Psoas muscle (tissue), 7 donors: ENCODE measurements at regions not wholly inside any gene's neighbourhood (a gene's known extent, or its start where the extent isn't known, plus 50 kb on each side); places are given as distances from the start of the nearest gene placed in this dataset.

Source experiments
- ATAC-seq, 4 donors: fragments of 200-7000 bp; cut with Tn5 transposase; one replicate each; pipeline ENCODE4 v1.9.1; 2020; ENCODE audit warnings: moderate library complexity in 3 of 4, mild to moderate bottlenecking in 2 of 4
- DNase-seq, 2 donors: peaks; one replicate each; pipeline ENCODE4 v3.0.0-alpha.2; 2020
- H3K27ac ChIP-seq: fragments of 200-600 bp; one replicate; pipeline ENCODE4 v1.8.0; 2022
- H3K27me3 ChIP-seq, 3 donors: fragments of 200-600 bp in 1 of 3; one replicate each; pipeline versions ENCODE4 v1.6.1 to v1.8.0; 2013 to 2022; ENCODE audit warnings: low read length in 2 of 3, mild to moderate bottlenecking in 2 of 3, moderate library complexity in 1 of 3; ENCODE audit not compliant: insufficient read depth in 3 of 3
- H3K36me3 ChIP-seq, 2 donors: fragments of 200-600 bp in 1 of 2; one replicate each; pipeline versions ENCODE4 v1.6.1 to v1.8.0; 2013 to 2022; ENCODE audit warnings: low read depth in 1 of 2, mild to moderate bottlenecking in 1 of 2, moderate library complexity in 1 of 2; ENCODE audit not compliant: insufficient read depth in 1 of 2
- H3K4me1 ChIP-seq: fragments of 200-600 bp; one replicate; pipeline ENCODE4 v1.8.0; 2022
- H3K4me3 ChIP-seq: fragments of 200-600 bp; one replicate; pipeline ENCODE4 v1.8.0; 2022; ENCODE audit warnings: mild to moderate bottlenecking
- H3K9me3 ChIP-seq: fragments of 200-600 bp; one replicate; pipeline ENCODE4 v1.8.0; 2022
- CTCF ChIP-seq: fragments of 200-600 bp; IDR thresholded peaks from one replicate; pipeline ENCODE4 v1.8.0; 2022; ENCODE audit warnings: antibody characterized with exemption
- WGBS, 3 donors: extraction: QIAGEN DNeasy Blood & Tissue Kit; methylation state at CpG; one replicate each; pipeline versions ENCODE4 v1.1.6 to v1.1.7; 2013; 5-methylcytosine and 5-hydroxymethylcytosine counted together
- intact Hi-C, 2 donors: fragments of 100-400 bp; cut with DNase I; formaldehyde crosslinking; loops; one replicate each; pipeline versions ENCODE4 v1.11.0 to v1.14.2; 2022
- donor health status: healthy with polysubstance abuse.
- donor health status: DM: no; HTN: no; CAD: no; lungs with moderate emphysema.
- donor health status: Bipolar disorder and iron deficiency.
- donor health status: healthy.
- donor health status: DM: yes; HTN: yes; CAD: no.
- donor health status: DM: no; HTN: no; CAD: no.
- donor health status: DM: yes; HTN: yes; CAD: no.

- no peaks in the 10 kb centered on the region for H3K36me3 ChIP-seq
- ATAC-seq: no peak
- no peaks in the 10 kb centered on the region for H3K27me3 ChIP-seq
- H3K9me3 ChIP-seq: no peaks in the 10 kb centered on the region
- no peak for TF ChIP-seq CTCF
- intact Hi-C loops: no loop called here
- H3K4me1 ChIP-seq: no peaks in the 10 kb centered on the region
- H3K4me3 ChIP-seq: no peak overlapping the region
- WGBS, 3 donors: 89 to 95% (median 90%) methylated on average over 1 of the region's 1 CpG
- no peak for DNase-seq
- H3K27ac ChIP-seq: no peak overlapping the region
Measured at GRCh38 chr10:64598600-64598999, 1077.4 kb downstream of the REEP3 start.

- no peak overlapping the region for H3K27ac ChIP-seq
- DNase-seq (no peak), ATAC-seq (no peak)
- H3K27me3 ChIP-seq: no peaks in the 10 kb centered on the region
- H3K36me3 ChIP-seq: no peaks in the 10 kb centered on the region
- no peak overlapping the region for H3K4me3 ChIP-seq
- 50 to 54% (median 51%) methylated on average over 3 of the region's 3 CpGs for WGBS, 3 donors
- TF ChIP-seq CTCF: no peak
- no peaks in the 10 kb centered on the region for H3K4me1 ChIP-seq
- intact Hi-C loops: no loop called here
- no peaks in the 10 kb centered on the region for H3K9me3 ChIP-seq
Measured at GRCh38 chr10:64601298-64601697, 1080.1 kb downstream of the REEP3 start.

GRCh38 chr10:64617085-64617484, 1095.9 kb downstream of the REEP3 start:
- no peaks in the 10 kb centered on the region for H3K36me3 ChIP-seq
- no peaks in the 10 kb centered on the region for H3K4me1 ChIP-seq
- no peak overlapping the region for H3K4me3 ChIP-seq
- H3K9me3 ChIP-seq: no peaks in the 10 kb centered on the region
- no peak for TF ChIP-seq CTCF
- no peak overlapping the region for H3K27ac ChIP-seq
- DNase-seq (no peak), ATAC-seq (no peak)
- WGBS, 3 donors: 53 to 76% (median 73%) methylated on average over 3 of the region's 3 CpGs
- H3K27me3 ChIP-seq: no peaks in the 10 kb centered on the region
- intact Hi-C loops: no loop called here

GRCh38 chr10:64619102-64619501, 1097.9 kb downstream of the REEP3 start:
- ATAC-seq: no peak
- 58 to 64% (median 60%) methylated on average over 2 of the region's 2 CpGs for WGBS, 3 donors
- H3K4me1 ChIP-seq: no peaks in the 10 kb centered on the region
- H3K27me3 ChIP-seq: no peaks in the 10 kb centered on the region
- no peaks in the 10 kb centered on the region for H3K9me3 ChIP-seq
- no peak for DNase-seq
- H3K36me3 ChIP-seq: no peaks in the 10 kb centered on the region
- H3K4me3 ChIP-seq: no peak overlapping the region
- no peak for TF ChIP-seq CTCF
- intact Hi-C loops: no loop called here
- H3K27ac ChIP-seq: no peak overlapping the region

GRCh38 chr10:64626924-64627323, 1105.7 kb downstream of the REEP3 start:
- no peaks in the 10 kb centered on the region for H3K36me3 ChIP-seq
- H3K4me3 ChIP-seq: no peak overlapping the region
- H3K4me1 ChIP-seq: no peaks in the 10 kb centered on the region
- intact Hi-C loops: no loop called here
- no peaks in the 10 kb centered on the region for H3K9me3 ChIP-seq
- H3K27me3 ChIP-seq: no peaks in the 10 kb centered on the region
- WGBS, 3 donors: 91 to 94% (median 92%) methylated on average over 1 of the region's 1 CpG
- no peak overlapping the region for H3K27ac ChIP-seq
- DNase-seq: no peak
- ATAC-seq: no peak
- TF ChIP-seq CTCF: no peak
